Suppressor macrophage treated with lipopolysaccharide for 1 hour (primary cell): ENCODE measurements at regions not wholly inside any gene's neighbourhood (a gene's known extent, or its start where the extent isn't known, plus 50 kb on each side); places are given as distances from the start of the nearest gene placed in this dataset.
"Not testable (repeated sequence)": the region's sequence is repeated elsewhere in the genome, so short reads cannot be mapped to it uniquely, and the experiment has no call there.

Experiments
- DNase-seq, 3 donors: peaks; one replicate each; pipeline ENCODE4 v3.0.0-alpha.2; 2020 to 2022

GRCh38 chr6:68575765-68576439 lies 59.2 kb upstream of the ADGRB3 start:
- peak in 1 of 3 donors; percentile 21 for DNase-seq

GRCh38 chr6:68572975-68573374 lies 62.1 kb upstream of the ADGRB3 start:
- DNase-seq, result no peak

DNA sequence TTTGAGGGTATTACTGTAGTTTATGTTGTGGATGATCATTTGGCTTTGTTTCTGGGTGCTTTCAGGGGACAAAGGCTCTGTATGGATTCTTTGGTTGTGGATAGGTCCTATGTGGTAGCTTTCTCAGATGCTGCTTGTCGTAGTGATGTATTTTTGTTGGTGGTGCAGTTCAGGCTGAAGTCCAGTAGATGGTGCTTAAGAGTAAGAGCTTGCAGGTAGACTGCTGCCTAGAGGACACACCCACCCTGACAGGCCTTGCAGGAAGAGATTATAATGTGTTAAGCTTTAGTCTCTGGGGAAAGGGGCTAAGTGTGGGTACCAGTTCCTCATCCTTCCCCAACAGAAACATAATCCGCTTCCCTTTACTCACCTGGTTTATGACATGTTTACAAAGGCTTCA lies 62.6 kb upstream of the ADGRB3 start:
- DNase-seq, result peak; percentile 20 to 42 (median 30)

DNA sequence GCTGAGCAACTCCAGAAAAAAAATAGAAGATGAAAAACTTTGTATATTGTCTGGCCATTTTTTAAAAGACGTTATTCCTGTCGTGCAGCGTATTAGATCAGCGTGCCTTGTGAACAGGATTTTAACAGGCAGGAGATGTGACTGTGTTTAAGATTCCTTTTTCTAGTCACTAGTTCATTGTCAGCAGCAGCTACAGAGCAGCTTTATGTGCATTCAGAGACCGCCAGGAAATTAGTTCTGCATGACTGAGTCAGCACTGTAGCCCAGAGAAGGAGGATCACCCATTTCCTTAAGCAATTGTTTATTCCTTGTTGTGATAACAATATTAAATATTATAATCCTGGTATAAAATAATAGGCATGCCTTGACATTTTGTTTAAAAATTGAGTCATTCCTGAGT lies 75.4 kb upstream of the ADGRB3 start:
- DNase-seq, result no peak

GRCh38 chr6:68559070-68559469 lies 76.0 kb upstream of the ADGRB3 start:
- no peak for DNase-seq

- DNase-seq, result no peak
These were observed 88.5 kb upstream of the ADGRB3 start for GRCh38 chr6:68546620-68547019.

DNA sequence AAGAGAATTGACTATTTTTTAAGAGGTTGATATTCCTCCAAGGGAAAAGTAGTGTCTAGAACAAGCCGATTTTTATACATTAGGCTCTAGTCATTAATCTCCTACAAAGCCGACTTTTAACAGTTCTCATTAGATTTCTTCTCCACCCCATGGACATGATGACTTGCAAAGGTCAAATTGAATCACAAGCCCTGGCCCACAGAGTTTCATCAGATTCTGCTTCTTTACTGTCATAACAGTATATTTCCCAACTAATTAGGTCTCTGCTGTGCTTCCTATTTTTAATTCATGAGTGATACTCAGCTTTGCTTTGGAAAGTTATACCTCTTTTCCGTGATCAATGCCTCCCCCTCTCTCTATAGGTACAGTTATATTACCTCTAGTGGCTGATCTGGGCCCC lies 90.6 kb upstream of the ADGRB3 start:
- peak in 1 of 3 donors; percentile 21 for DNase-seq

- DNase-seq, result no peak
These were observed 101.7 kb upstream of the ADGRB3 start for GRCh38 chr6:68533339-68533795.

- DNase-seq, result no peak
These were observed 107.4 kb upstream of the ADGRB3 start for GRCh38 chr6:68527691-68528090.

DNA sequence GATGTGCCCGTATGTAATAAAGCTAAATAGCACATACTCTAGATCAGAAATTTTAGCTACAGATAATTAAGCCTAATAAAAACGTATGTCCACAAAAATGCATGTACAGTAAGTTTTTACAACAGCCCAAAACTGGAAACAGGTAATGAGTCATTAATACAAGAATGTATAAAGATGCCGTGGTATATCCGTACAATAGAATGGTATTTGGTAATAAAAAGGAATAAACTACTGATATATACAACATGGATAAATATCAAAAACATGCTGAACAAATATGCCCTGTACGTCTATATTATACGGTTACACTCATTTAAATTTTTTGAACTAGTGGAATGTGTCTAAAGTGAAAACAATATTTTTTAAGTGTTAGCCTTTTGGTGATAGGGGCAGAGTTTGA lies 128.2 kb upstream of the ADGRB3 start:
- no peak for DNase-seq

- no peak for DNase-seq
These were observed 132.1 kb upstream of the ADGRB3 start for GRCh38 chr6:68502946-68503345.

DNA sequence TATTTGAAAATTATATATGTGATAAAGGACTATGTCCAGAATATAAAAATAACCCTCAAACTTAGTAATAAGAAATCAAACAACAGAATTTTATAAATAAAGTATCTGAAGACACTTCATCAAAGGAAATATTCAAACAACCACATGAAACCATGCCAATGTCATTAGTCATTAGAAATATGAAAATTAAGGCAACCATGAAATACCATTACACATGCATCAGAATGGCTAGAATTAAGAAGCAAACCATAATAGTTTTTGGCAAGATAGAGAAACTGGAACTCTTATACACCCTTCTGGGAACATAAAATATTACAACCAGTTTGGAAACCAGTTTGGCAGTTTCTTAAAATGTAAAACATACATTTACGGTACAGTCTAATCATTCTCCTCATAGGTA lies 137.2 kb upstream of the ADGRB3 start:
- DNase-seq, result no peak

DNA sequence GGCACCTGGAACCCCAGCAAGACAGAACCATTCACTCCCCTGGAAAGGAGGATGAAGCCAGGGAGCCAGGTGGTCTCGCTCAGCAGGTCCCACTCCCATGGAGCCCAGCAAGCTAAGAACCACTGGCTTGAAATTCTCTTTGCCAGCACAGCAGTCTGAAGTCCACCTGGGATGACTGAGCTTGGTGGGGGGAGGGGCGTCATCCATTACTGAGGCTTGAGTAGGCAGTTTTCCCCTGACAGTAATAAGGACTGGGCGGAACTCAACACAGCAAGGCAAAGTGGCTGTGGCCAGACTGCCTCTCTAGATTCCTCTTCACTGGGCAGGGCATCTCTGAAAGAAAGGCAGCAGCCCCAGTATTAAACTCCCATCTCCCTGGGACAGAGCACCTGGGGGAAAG lies 140.2 kb upstream of the ADGRB3 start:
- not testable (repeated sequence) for DNase-seq

GRCh38 chr6:68476611-68477010 lies 158.5 kb upstream of the ADGRB3 start:
- no peak for DNase-seq

- DNase-seq, result no peak
These were observed 161.5 kb upstream of the ADGRB3 start for GRCh38 chr6:68473433-68474210.

DNA sequence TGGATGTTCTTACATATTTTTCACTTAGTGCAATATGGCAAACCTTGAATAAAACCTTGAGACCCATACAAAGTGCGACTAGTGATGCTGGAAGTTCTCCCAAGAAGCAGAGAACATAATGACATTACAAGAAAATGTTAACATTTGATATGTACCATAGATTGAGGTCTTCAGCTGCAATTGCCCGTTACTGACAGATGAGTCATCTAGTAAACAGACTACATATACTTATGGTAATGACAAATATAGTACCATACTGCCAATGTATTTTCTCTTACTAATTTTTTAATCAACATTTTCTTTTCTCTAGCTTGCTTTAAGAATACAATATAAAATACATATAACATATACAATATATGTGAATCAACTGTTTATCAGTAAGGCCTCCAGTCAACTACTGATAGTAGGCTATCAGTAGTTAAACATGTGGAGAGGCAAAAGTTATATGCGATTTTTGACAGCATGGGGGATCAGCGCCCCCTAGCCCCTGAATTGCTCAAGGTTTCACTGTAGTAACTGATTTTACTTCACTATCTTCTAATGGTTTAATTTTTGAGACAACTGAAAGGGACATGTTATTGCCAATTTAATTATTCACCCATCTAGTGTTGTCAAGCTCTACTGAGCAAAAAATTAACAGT lies 166.7 kb upstream of the ADGRB3 start:
- DNase-seq, result peak in 1 of 3 donors; percentile 1

GRCh38 chr6:68458447-68458846 lies 176.6 kb upstream of the ADGRB3 start:
- DNase-seq, result no peak

DNA sequence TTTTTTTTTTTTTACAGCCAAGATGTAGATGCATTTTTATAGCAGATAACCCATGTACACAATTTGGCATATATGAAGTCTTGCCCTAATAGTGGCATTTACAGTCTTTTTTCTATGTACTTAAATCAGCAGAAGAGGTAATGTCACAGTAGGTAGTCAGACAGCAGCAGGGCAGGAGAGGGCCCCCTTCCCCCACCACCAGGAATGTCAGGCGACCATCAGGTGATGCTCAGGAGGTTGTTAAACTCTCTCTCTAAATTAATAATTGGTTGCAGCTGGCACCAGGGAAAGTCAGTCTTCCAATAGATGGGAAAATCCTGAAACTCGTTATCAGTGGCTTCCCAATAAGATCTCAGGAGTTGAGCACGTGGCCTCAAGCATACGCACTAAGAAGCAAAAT lies 188.0 kb upstream of the ADGRB3 start:
- DNase-seq, result no peak

GRCh38 chr6:68445926-68446325 lies 189.2 kb upstream of the ADGRB3 start:
- no peak for DNase-seq

- no peak for DNase-seq
These were observed 191.4 kb upstream of the ADGRB3 start for GRCh38 chr6:68443704-68444103.

- no peak for DNase-seq
These were observed 207.5 kb upstream of the ADGRB3 start for GRCh38 chr6:68427630-68428029.

GRCh38 chr6:68410021-68410420 lies 225.1 kb upstream of the ADGRB3 start:
- DNase-seq, result no peak

GRCh38 chr6:68400396-68400795 lies 234.7 kb upstream of the ADGRB3 start:
- no peak for DNase-seq

DNA sequence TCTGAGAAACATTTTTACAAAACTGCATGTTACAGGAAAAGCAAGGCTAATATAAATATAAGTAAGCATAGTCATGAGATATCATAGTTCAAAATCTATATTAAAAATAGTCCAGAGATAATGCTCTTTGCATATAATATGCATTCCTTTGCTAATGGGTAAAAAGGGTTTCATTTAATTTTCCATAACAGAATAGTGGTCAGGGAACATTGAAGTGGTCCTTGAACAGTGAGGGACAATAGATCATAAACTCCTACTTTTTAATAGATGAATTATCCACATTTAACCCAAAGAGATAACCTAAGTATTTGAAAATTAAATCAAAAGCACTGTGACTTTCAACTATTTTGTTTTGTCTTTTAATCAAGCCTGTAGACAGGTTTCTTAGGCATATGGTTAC lies 243.1 kb upstream of the ADGRB3 start:
- no peak for DNase-seq
